HG02678 (cell line): ENCODE measurements at regions not wholly inside any gene's neighbourhood (a gene's known extent, or its start where the extent isn't known, plus 50 kb on each side); places are given as distances from the start of the nearest gene placed in this dataset.
"Not testable (repeated sequence)": the region's sequence is repeated elsewhere in the genome, so short reads cannot be mapped to it uniquely, and the experiment has no call there.

ENCODE experiments used
- ATAC-seq: cut with Tn5 transposase; IDR thresholded peaks from one replicate; pipeline ENCODE4 v1.9.1; 2021; ENCODE audit warnings: mild to moderate bottlenecking, moderate library complexity; ENCODE audit not compliant: unreplicated experiment

- ATAC-seq, result no peak
Observed at GRCh38 chr5:84961193-84961592, 576.5 kb upstream of the EDIL3 start.

- ATAC-seq, result no peak
Observed at GRCh38 chr5:84961903-84962302, 577.2 kb upstream of the EDIL3 start.

- ATAC-seq, result no peak
Observed at GRCh38 chr5:84983093-84983492, 598.4 kb upstream of the EDIL3 start.

- ATAC-seq, result no peak
Observed at GRCh38 chr5:84985148-84985547, 600.5 kb upstream of the EDIL3 start.

- ATAC-seq, result no peak
Observed at GRCh38 chr5:84986688-84987087, 602.0 kb upstream of the EDIL3 start.

- no peak for ATAC-seq
Observed at GRCh38 chr5:85000671-85001070, 616.0 kb upstream of the EDIL3 start.

GRCh38 chr5:85002026-85002425, 617.3 kb upstream of the EDIL3 start:
- ATAC-seq, result not testable (repeated sequence)

GRCh38 chr5:85010014-85010562, 625.4 kb upstream of the EDIL3 start:
- no peak for ATAC-seq

GRCh38 chr5:85017261-85017660, 632.6 kb upstream of the EDIL3 start:
- ATAC-seq, result no peak

GRCh38 chr5:85030316-85031084, 645.8 kb upstream of the EDIL3 start:
- ATAC-seq, result no peak

GRCh38 chr5:85049020-85049419, 664.3 kb upstream of the EDIL3 start:
- peak; percentile 42 for ATAC-seq

- ATAC-seq, result no peak
Observed at GRCh38 chr5:85052826-85053225, 668.1 kb upstream of the EDIL3 start.

- no peak for ATAC-seq
Observed at GRCh38 chr5:85069659-85070640, 685.3 kb upstream of the EDIL3 start.

GRCh38 chr5:85077581-85077980, 692.9 kb upstream of the EDIL3 start:
- ATAC-seq, result no peak

- ATAC-seq, result no peak
Observed at GRCh38 chr5:85096421-85096820, 711.7 kb upstream of the EDIL3 start.

- ATAC-seq, result no peak
Observed at GRCh38 chr5:85108471-85108870, 723.8 kb upstream of the EDIL3 start.

GRCh38 chr5:85109616-85110015, 724.9 kb upstream of the EDIL3 start:
- ATAC-seq, result no peak

GRCh38 chr5:85132269-85132668, 747.6 kb upstream of the EDIL3 start:
- no peak for ATAC-seq

- ATAC-seq, result no peak
Observed at GRCh38 chr5:85140471-85140870, 755.8 kb upstream of the EDIL3 start.

- no peak for ATAC-seq
Observed at GRCh38 chr5:85143138-85143537, 758.5 kb upstream of the EDIL3 start.

GRCh38 chr5:85148701-85149100, 764.0 kb upstream of the EDIL3 start:
- no peak for ATAC-seq

- ATAC-seq, result no peak
Observed at GRCh38 chr5:85159395-85159794, 774.7 kb upstream of the EDIL3 start.
